Astrocyte (in vitro differentiated cells and primary cell): ENCODE measurements at regions not wholly inside any gene's neighbourhood (a gene's known extent, or its start where the extent isn't known, plus 50 kb on each side); places are given as distances from the start of the nearest gene placed in this dataset.

Source experiments
- DNase-seq: peaks from one replicate; pipeline ENCODE4 v3.0.0-alpha.2; 2010; ENCODE audit warnings: low read depth
- FAIRE-seq: peaks from 2 replicates; lab custom pipeline; 2011; peaks lifted over from hg19 to GRCh38; lab: Jason Lieb, UNC
- H2AFZ ChIP-seq: 2 replicates; pipeline ENCODE4 v1.6.0; 2012; ENCODE audit warnings: low read depth, low read length, inconsistent platforms
- H3K27ac ChIP-seq: 2 replicates; pipeline ENCODE4 v1.5.1; 2011; ENCODE audit warnings: low read depth, low read length, inconsistent platforms
- H3K27me3 ChIP-seq: 2 replicates; pipeline ENCODE4 v1.6.0; 2011; ENCODE audit warnings: low read length, inconsistent platforms; ENCODE audit not compliant: insufficient read depth
- H3K36me3 ChIP-seq: 2 replicates; pipeline ENCODE4 v1.5.1; 2011; ENCODE audit warnings: low read length, inconsistent platforms; ENCODE audit not compliant: insufficient read depth
- H3K4me1 ChIP-seq: 2 replicates; pipeline ENCODE4 v1.5.1; 2011; ENCODE audit warnings: low read length, inconsistent platforms; ENCODE audit not compliant: insufficient read depth
- H3K4me2 ChIP-seq: 2 replicates; pipeline ENCODE4 v1.6.0; 2012; ENCODE audit warnings: low read length, inconsistent platforms
- H3K4me3 ChIP-seq: 2 replicates; pipeline ENCODE4 v1.5.1; 2011; ENCODE audit warnings: low read depth, mild to moderate bottlenecking, low read length, inconsistent platforms; ENCODE audit not compliant: insufficient read depth
- H3K79me2 ChIP-seq: 2 replicates; pipeline ENCODE4 v1.6.0; 2012; ENCODE audit warnings: mild to moderate bottlenecking, low read length, inconsistent platforms; ENCODE audit not compliant: insufficient read depth
- H3K9ac ChIP-seq: 2 replicates; pipeline ENCODE4 v1.6.0; 2012; ENCODE audit warnings: mild to moderate bottlenecking, low read length, inconsistent platforms
- H3K9me3 ChIP-seq: 2 replicates; pipeline ENCODE4 v1.5.1; 2012; ENCODE audit warnings: low read depth, mild to moderate bottlenecking, low read length, inconsistent platforms; ENCODE audit not compliant: insufficient read depth
- H4K20me1 ChIP-seq: 2 replicates; pipeline ENCODE4 v1.6.0; 2012; ENCODE audit warnings: low read length, inconsistent platforms; ENCODE audit not compliant: insufficient read depth
- H3K27ac Mint-ChIP-seq: one replicate; pipeline ENCODE4 v1.8.0; 2021; ENCODE audit warnings: mild to moderate bottlenecking, mixed read lengths; ENCODE audit not compliant: unreplicated experiment
- H3K27me3 Mint-ChIP-seq: one replicate; pipeline ENCODE4 v1.8.0; 2021; ENCODE audit warnings: low read depth, mixed read lengths; ENCODE audit not compliant: unreplicated experiment
- H3K36me3 Mint-ChIP-seq: one replicate; pipeline ENCODE4 v1.8.0; 2021; ENCODE audit warnings: low read depth, mixed read lengths; ENCODE audit not compliant: unreplicated experiment
- H3K4me1 Mint-ChIP-seq: one replicate; pipeline ENCODE4 v1.8.0; 2021; ENCODE audit warnings: low read depth, mixed read lengths; ENCODE audit not compliant: unreplicated experiment
- H3K4me3 Mint-ChIP-seq: one replicate; pipeline ENCODE4 v1.8.0; 2021; ENCODE audit warnings: mild to moderate bottlenecking, moderate library complexity, mixed read lengths; ENCODE audit not compliant: unreplicated experiment
- H3K9me3 Mint-ChIP-seq: one replicate; pipeline ENCODE4 v1.8.0; 2021; ENCODE audit warnings: mild to moderate bottlenecking, mixed read lengths; ENCODE audit not compliant: unreplicated experiment
- EZH2 ChIP-seq: IDR thresholded peaks from 2 replicates; pipeline ENCODE4 v1.6.1; 2012; ENCODE audit warnings: mild to moderate bottlenecking, low read length, inconsistent platforms; ENCODE audit not compliant: insufficient read depth
- TF ChIP-seq, protein P1 (sequence below): IDR thresholded peaks from 2 replicates; pipeline ENCODE4 v1.5.1; 2011; ENCODE audit warnings: low read depth, mild to moderate bottlenecking, inconsistent platforms, low read length, moderate library complexity; ENCODE audit not compliant: insufficient read depth

DNA sequence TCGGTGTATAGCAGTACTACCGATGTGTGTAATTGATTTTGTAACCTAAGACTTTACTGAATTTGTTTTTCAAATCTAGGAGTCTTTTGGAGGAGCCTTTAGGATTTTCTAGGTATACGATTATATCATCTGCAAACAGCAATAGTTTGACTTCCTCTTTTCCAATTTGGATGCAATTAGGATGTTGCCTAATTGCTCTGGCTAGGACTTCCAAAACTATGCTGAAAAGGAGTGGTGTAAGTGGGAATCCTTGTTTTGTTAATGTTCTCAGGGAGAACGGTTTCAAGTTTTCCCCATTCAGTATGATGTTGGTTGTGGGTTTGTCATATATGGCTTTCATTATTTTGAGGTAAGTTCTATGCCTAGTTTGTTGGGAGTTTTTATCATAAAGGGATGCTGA lies 171.6 kb upstream of the PDE3A start:
- DNase-seq (no peak), FAIRE-seq (no peak)
- Histone ChIP-seq H3K4me1 (no peaks in the 10 kb centered on the region), H3K4me3 (no peak overlapping the region), H3K27me3 (no peaks in the 10 kb centered on the region), H2AFZ (no peak overlapping the region), H3K9me3 (no peaks in the 10 kb centered on the region), H3K4me2 (no peak overlapping the region), H3K79me2 (no peaks in the 10 kb centered on the region), H4K20me1 (no peaks in the 10 kb centered on the region), H3K9ac (no peak overlapping the region), H3K36me3 (no peaks in the 10 kb centered on the region), H3K27ac (no peak overlapping the region)
- Mint-ChIP-seq H3K27me3 (no peaks in the 10 kb centered on the region), H3K4me1 (no peaks in the 10 kb centered on the region), H3K36me3 (no peaks in the 10 kb centered on the region), H3K4me3 (no peak overlapping the region), H3K9me3 (peaks cover 2% of the 10 kb centered on the region), H3K27ac (no peak overlapping the region)
- TF ChIP-seq EZH2 = no peak
- TF ChIP-seq, protein P1, sequence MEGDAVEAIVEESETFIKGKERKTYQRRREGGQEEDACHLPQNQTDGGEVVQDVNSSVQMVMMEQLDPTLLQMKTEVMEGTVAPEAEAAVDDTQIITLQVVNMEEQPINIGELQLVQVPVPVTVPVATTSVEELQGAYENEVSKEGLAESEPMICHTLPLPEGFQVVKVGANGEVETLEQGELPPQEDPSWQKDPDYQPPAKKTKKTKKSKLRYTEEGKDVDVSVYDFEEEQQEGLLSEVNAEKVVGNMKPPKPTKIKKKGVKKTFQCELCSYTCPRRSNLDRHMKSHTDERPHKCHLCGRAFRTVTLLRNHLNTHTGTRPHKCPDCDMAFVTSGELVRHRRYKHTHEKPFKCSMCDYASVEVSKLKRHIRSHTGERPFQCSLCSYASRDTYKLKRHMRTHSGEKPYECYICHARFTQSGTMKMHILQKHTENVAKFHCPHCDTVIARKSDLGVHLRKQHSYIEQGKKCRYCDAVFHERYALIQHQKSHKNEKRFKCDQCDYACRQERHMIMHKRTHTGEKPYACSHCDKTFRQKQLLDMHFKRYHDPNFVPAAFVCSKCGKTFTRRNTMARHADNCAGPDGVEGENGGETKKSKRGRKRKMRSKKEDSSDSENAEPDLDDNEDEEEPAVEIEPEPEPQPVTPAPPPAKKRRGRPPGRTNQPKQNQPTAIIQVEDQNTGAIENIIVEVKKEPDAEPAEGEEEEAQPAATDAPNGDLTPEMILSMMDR = no peak

DNA sequence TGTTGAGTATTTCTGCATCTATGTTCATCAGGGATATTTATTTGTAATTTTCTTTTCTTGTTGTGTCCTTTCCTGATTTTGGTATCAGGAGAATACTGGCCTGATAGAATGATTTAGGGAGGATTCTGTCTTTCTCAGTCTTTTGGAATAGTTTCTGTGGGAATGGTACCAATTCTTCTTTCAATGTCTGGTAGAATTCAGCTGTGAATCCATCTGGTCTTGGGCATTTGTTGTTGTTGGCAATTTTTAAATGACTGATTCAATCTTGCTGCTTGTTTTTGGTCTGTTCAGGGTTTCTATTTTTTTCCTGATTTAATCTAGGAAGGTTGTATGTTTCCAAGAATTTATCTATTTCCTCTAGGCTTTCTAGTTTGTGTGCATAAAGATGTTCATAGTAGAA lies 170.9 kb upstream of the PDE3A start:
- H3K36me3 ChIP-seq = no peaks in the 10 kb centered on the region
- no peak overlapping the region for H3K4me3 Mint-ChIP-seq
- no peak overlapping the region for H3K4me3 ChIP-seq
- H3K9me3 Mint-ChIP-seq = peaks cover 2% of the 10 kb centered on the region
- H3K4me2 ChIP-seq = no peak overlapping the region
- no peak overlapping the region for H3K9ac ChIP-seq
- no peak overlapping the region for H3K27ac ChIP-seq
- H2AFZ ChIP-seq = no peak overlapping the region
- no peaks in the 10 kb centered on the region for H3K27me3 ChIP-seq
- FAIRE-seq (no peak), DNase-seq (no peak)
- no peak overlapping the region for H3K27ac Mint-ChIP-seq
- no peaks in the 10 kb centered on the region for H4K20me1 ChIP-seq
- no peaks in the 10 kb centered on the region for H3K36me3 Mint-ChIP-seq
- H3K4me1 Mint-ChIP-seq = no peaks in the 10 kb centered on the region
- no peak for TF ChIP-seq EZH2
- TF ChIP-seq, protein P1 = no peak
- H3K27me3 Mint-ChIP-seq = no peaks in the 10 kb centered on the region
- no peaks in the 10 kb centered on the region for H3K79me2 ChIP-seq
- H3K4me1 ChIP-seq = no peaks in the 10 kb centered on the region
- no peaks in the 10 kb centered on the region for H3K9me3 ChIP-seq

DNA sequence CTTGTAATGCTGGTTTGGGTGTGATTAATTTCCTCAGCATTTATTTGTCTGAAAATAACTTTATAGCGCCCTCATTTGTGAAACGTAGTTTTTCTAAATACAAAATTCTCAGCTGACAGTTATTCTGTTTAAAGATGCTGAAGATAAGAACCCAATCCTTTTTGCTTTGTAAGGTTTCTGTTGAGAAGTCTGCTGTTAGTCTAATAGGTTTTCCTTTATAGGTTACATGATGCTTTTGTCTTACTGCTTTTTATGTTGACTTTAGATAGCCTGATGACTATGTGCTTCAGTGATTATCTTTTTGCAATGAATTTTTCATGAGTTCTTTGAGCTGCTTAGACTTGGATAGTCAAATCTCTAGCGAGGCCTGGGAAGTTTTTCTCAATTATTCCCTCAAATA lies 168.6 kb upstream of the PDE3A start:
- TF ChIP-seq, protein P1 = no peak
- TF ChIP-seq EZH2 = no peak
- no peaks in the 10 kb centered on the region for H3K79me2 ChIP-seq
- no peaks in the 10 kb centered on the region for H4K20me1 ChIP-seq
- no peak overlapping the region for H2AFZ ChIP-seq
- Mint-ChIP-seq H3K27ac (no peak overlapping the region), H3K27me3 (no peaks in the 10 kb centered on the region), H3K4me1 (no peaks in the 10 kb centered on the region), H3K9me3 (peaks cover 2% of the 10 kb centered on the region), H3K36me3 (no peaks in the 10 kb centered on the region), H3K4me3 (no peak overlapping the region)
- no peak overlapping the region for H3K9ac ChIP-seq
- H3K36me3 ChIP-seq = no peaks in the 10 kb centered on the region
- H3K9me3 ChIP-seq = no peaks in the 10 kb centered on the region
- H3K27ac ChIP-seq = no peak overlapping the region
- no peaks in the 10 kb centered on the region for H3K4me1 ChIP-seq
- no peak overlapping the region for H3K4me2 ChIP-seq
- no peak for DNase-seq
- H3K4me3 ChIP-seq = no peak overlapping the region
- FAIRE-seq = no peak
- H3K27me3 ChIP-seq = no peaks in the 10 kb centered on the region
